Neural progenitor cell (in vitro differentiated cells): ENCODE measurements at regions not wholly inside any gene's neighbourhood (a gene's known extent, or its start where the extent isn't known, plus 50 kb on each side); places are given as distances from the start of the nearest gene placed in this dataset.

Experiments
- EZH2phosphoT487 ChIP-seq: fragments of 200-600 bp; sonication (generic); IDR thresholded peaks from 2 replicates; pipeline ENCODE4 v1.6.1; 2017; ENCODE audit warnings: antibody characterized with exemption
- TF ChIP-seq, protein P1 (sequence below): fragments of 200-600 bp; sonication (generic); IDR thresholded peaks from 2 replicates; pipeline ENCODE4 v1.5.1; 2017; ENCODE audit warnings: antibody characterized with exemption, mild to moderate bottlenecking

GRCh38 chr6:48619771-48620170 is 508.8 kb upstream of the PTCHD4 start:
- TF ChIP-seq EZH2phosphoT487 = no peak
- TF ChIP-seq, protein P1, sequence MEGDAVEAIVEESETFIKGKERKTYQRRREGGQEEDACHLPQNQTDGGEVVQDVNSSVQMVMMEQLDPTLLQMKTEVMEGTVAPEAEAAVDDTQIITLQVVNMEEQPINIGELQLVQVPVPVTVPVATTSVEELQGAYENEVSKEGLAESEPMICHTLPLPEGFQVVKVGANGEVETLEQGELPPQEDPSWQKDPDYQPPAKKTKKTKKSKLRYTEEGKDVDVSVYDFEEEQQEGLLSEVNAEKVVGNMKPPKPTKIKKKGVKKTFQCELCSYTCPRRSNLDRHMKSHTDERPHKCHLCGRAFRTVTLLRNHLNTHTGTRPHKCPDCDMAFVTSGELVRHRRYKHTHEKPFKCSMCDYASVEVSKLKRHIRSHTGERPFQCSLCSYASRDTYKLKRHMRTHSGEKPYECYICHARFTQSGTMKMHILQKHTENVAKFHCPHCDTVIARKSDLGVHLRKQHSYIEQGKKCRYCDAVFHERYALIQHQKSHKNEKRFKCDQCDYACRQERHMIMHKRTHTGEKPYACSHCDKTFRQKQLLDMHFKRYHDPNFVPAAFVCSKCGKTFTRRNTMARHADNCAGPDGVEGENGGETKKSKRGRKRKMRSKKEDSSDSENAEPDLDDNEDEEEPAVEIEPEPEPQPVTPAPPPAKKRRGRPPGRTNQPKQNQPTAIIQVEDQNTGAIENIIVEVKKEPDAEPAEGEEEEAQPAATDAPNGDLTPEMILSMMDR = no peak
